DMS 273 treated with DMSO at 0.1 percent for 48 hours (cell line): ENCODE measurements at regions not wholly inside any gene's neighbourhood (a gene's known extent, or its start where the extent isn't known, plus 50 kb on each side); places are given as distances from the start of the nearest gene placed in this dataset.
"Not testable (repeated sequence)": the region's sequence is repeated elsewhere in the genome, so short reads cannot be mapped to it uniquely, and the experiment has no call there.

ENCODE experiments used
- DNase-seq: peaks from one replicate; lab custom pipeline; 2025; lab: John Stamatoyannopoulos, UW

- no peak for DNase-seq
Measured at GRCh38 chr4:3866813-3867129, 100.6 kb downstream of the ADRA2C start.

GRCh38 chr4:3867403-3868100 is 101.4 kb downstream of the ADRA2C start:
- no peak for DNase-seq

- DNase-seq, result no peak
Measured at GRCh38 chr4:3868211-3869173, 102.3 kb downstream of the ADRA2C start.

GRCh38 chr4:3869174-3869572 is 103.0 kb downstream of the ADRA2C start:
- DNase-seq, result no peak

- DNase-seq, result no peak
Measured at GRCh38 chr4:3869661-3870566, 103.7 kb downstream of the ADRA2C start.

- no peak for DNase-seq
Measured at GRCh38 chr4:3870567-3870962, 104.4 kb downstream of the ADRA2C start.

- DNase-seq, result no peak
Measured at GRCh38 chr4:3871181-3871852, 105.1 kb downstream of the ADRA2C start.

- no peak for DNase-seq
Measured at GRCh38 chr4:3871881-3872833, 106.0 kb downstream of the ADRA2C start.

GRCh38 chr4:3872834-3873313 is 106.7 kb downstream of the ADRA2C start:
- no peak for DNase-seq

- DNase-seq, result no peak
Measured at GRCh38 chr4:3873408-3874027, 107.3 kb downstream of the ADRA2C start.

- no peak for DNase-seq
Measured at GRCh38 chr4:3874028-3874415, 107.8 kb downstream of the ADRA2C start.

- DNase-seq, result no peak
Measured at GRCh38 chr4:3874525-3875110, 108.4 kb downstream of the ADRA2C start.

- DNase-seq, result no peak
Measured at GRCh38 chr4:3875466-3875865, 109.3 kb downstream of the ADRA2C start.

- DNase-seq, result not testable (repeated sequence)
Measured at GRCh38 chr4:3876057-3876845, 110.1 kb downstream of the ADRA2C start.

GRCh38 chr4:3877236-3877635 is 111.1 kb downstream of the ADRA2C start:
- DNase-seq, result no peak

GRCh38 chr4:3877868-3878267 is 111.7 kb downstream of the ADRA2C start:
- no peak for DNase-seq

GRCh38 chr4:3878678-3879077 is 112.5 kb downstream of the ADRA2C start:
- no peak for DNase-seq

- no peak for DNase-seq
Measured at GRCh38 chr4:3879681-3880614, 113.8 kb downstream of the ADRA2C start.
